Fibroblast of lung (primary cell): ENCODE measurements at regions not wholly inside any gene's neighbourhood (a gene's known extent, or its start where the extent isn't known, plus 50 kb on each side); places are given as distances from the start of the nearest gene placed in this dataset.

Experiments
- DNase-seq, 2 donors: peaks; one replicate each; pipeline versions ENCODE4 v3.0.0 to v3.0.0-alpha.2; 2010; ENCODE audit warnings: low read depth in 2 of 2
- H2AFZ ChIP-seq: 2 replicates; pipeline ENCODE4 v1.5.1; 2012; ENCODE audit warnings: low read length, control low read depth, inconsistent platforms
- H3K27ac ChIP-seq: 2 replicates; pipeline ENCODE4 v1.5.1; 2011; ENCODE audit warnings: low read length, control low read depth; ENCODE audit not compliant: insufficient read depth
- H3K27me3 ChIP-seq: 2 replicates; pipeline ENCODE4 v1.5.1; 2011; ENCODE audit warnings: mild to moderate bottlenecking, low read length; ENCODE audit not compliant: control insufficient read depth, insufficient read depth
- H3K36me3 ChIP-seq: 2 replicates; pipeline ENCODE4 v1.5.1; 2011; ENCODE audit warnings: low read length; ENCODE audit not compliant: control insufficient read depth, insufficient read depth
- H3K4me1 ChIP-seq: 2 replicates; pipeline ENCODE4 v1.5.1; 2011; ENCODE audit warnings: low read length; ENCODE audit not compliant: control insufficient read depth, insufficient read depth; ENCODE audit errors: extremely low read depth
- H3K4me2 ChIP-seq: 2 replicates; pipeline ENCODE4 v1.5.1; 2011; ENCODE audit warnings: low read length, control low read depth; ENCODE audit not compliant: insufficient read depth; ENCODE audit errors: extremely low read depth
- H3K4me3 ChIP-seq, 4 experiments: fragments of 200-600 bp in 1 of 4; sonication (generic) in 1 of 4; replicated peaks in 1 of 4; 2 replicates each; pipeline ENCODE4 v1.5.1; 2011 to 2016; ENCODE audit warnings: low read length in 4 of 4, low read depth in 3 of 4, mild to moderate bottlenecking in 3 of 4, control low read depth in 2 of 4, inconsistent platforms in 1 of 4, mixed read lengths in 1 of 4; ENCODE audit not compliant: insufficient read depth in 1 of 4; ENCODE audit errors: control extremely low read depth in 1 of 4
- H3K79me2 ChIP-seq: 2 replicates; pipeline ENCODE4 v1.5.1; 2012; ENCODE audit warnings: mild to moderate bottlenecking, low read length, inconsistent platforms; ENCODE audit not compliant: control insufficient read depth, insufficient read depth
- H3K9ac ChIP-seq: 2 replicates; pipeline ENCODE4 v1.5.1; 2011; ENCODE audit warnings: mild to moderate bottlenecking, low read length, control low read depth; ENCODE audit not compliant: insufficient read depth
- H3K9me3 ChIP-seq: 2 replicates; pipeline ENCODE4 v1.5.1; 2012; ENCODE audit warnings: low read depth, low read length; ENCODE audit not compliant: control insufficient read depth, insufficient read depth
- H4K20me1 ChIP-seq: 2 replicates; pipeline ENCODE4 v1.5.1; 2011; ENCODE audit warnings: low read length; ENCODE audit not compliant: control insufficient read depth, insufficient read depth; ENCODE audit errors: extremely low read depth
- CTCF ChIP-seq, 2 donors: IDR thresholded peaks in 1 of 2; conservative IDR thresholded peaks in 1 of 2; 1 replicate in 1 of 2; 2 replicates in 1 of 2; pipeline ENCODE4 v1.5.1; 2011 to 2012; ENCODE audit warnings: low read length in 2 of 2, control low read depth in 1 of 2, inconsistent platforms in 1 of 2, low read depth in 1 of 2, mild to moderate bottlenecking in 1 of 2
- EZH2 ChIP-seq: IDR thresholded peaks from 2 replicates; pipeline ENCODE4 v1.5.1; 2012; ENCODE audit warnings: low read length, control low read depth, mild to moderate bottlenecking; ENCODE audit errors: missing control alignments

- Histone ChIP-seq H3K4me1 (no peaks in the 10 kb centered on the region), H3K4me3 (no peak overlapping the region), H3K4me2 (no peak overlapping the region), H3K27ac (no peak overlapping the region), H3K36me3 (no peaks in the 10 kb centered on the region), H3K27me3 (no peaks in the 10 kb centered on the region), H3K9ac (no peak overlapping the region), H4K20me1 (no peaks in the 10 kb centered on the region), H3K79me2 (no peaks in the 10 kb centered on the region), H3K9me3 (no peaks in the 10 kb centered on the region), H2AFZ (no peak overlapping the region)
- TF ChIP-seq EZH2 (no peak), CTCF (conservative IDR thresholded peaks at IDR 0.05 in 1 of 2, IDR thresholded peaks at IDR 0.05 in 1 of 2; ENCODE audit: low read depth in 1 of 2, low read length in 2 of 2) (no peak)
- no peak for DNase-seq
Measured at GRCh38 chr3:94946683-94947082, 883.8 kb downstream of the NSUN3 start.

- Histone ChIP-seq H3K4me2 (no peak overlapping the region), H3K79me2 (no peaks in the 10 kb centered on the region), H3K9me3 (no peaks in the 10 kb centered on the region), H3K36me3 (no peaks in the 10 kb centered on the region), H3K9ac (no peak overlapping the region), H3K4me1 (no peaks in the 10 kb centered on the region), H2AFZ (no peak overlapping the region), H3K4me3 (no peak overlapping the region), H3K27ac (no peak overlapping the region), H4K20me1 (no peaks in the 10 kb centered on the region), H3K27me3 (no peaks in the 10 kb centered on the region)
- no peak for DNase-seq
- TF ChIP-seq EZH2 (no peak), CTCF (conservative IDR thresholded peaks at IDR 0.05 in 1 of 2, IDR thresholded peaks at IDR 0.05 in 1 of 2; ENCODE audit: low read depth in 1 of 2, low read length in 2 of 2) (no peak)
Measured at GRCh38 chr3:94961423-94962100, 898.7 kb downstream of the NSUN3 start.

GRCh38 chr3:94965867-94966475 lies 903.1 kb downstream of the NSUN3 start:
- Histone ChIP-seq H3K4me1 (no peaks in the 10 kb centered on the region), H4K20me1 (no peaks in the 10 kb centered on the region), H3K4me3 (no peak overlapping the region), H3K27me3 (no peaks in the 10 kb centered on the region), H3K27ac (no peak overlapping the region), H3K9me3 (no peaks in the 10 kb centered on the region), H3K79me2 (no peaks in the 10 kb centered on the region), H2AFZ (no peak overlapping the region), H3K9ac (no peak overlapping the region), H3K36me3 (no peaks in the 10 kb centered on the region), H3K4me2 (no peak overlapping the region)
- TF ChIP-seq CTCF (conservative IDR thresholded peaks at IDR 0.05 in 1 of 2, IDR thresholded peaks at IDR 0.05 in 1 of 2; ENCODE audit: low read depth in 1 of 2, low read length in 2 of 2) (no peak), EZH2 (no peak)
- no peak for DNase-seq
